ENCODE measurements at regions not wholly inside any gene's neighbourhood (a gene's known extent, or its start where the extent isn't known, plus 50 kb on each side); places are given as distances from the start of the nearest gene placed in this dataset.

GRCh38 chr12:85740186-85740585 lies 96.0 kb downstream of the RASSF9 start:
- no peak for TF ChIP-seq EZH2phosphoT487 (IDR thresholded peaks at IDR 0.05; ENCODE audit: borderline replicate concordance)
- TF ChIP-seq CTCF (conservative IDR thresholded peaks at IDR 0.05; ENCODE audit: low read length) = no peak

All from Loucy (cell line).